ENCODE measurements at regions not wholly inside any gene's neighbourhood (a gene's known extent, or its start where the extent isn't known, plus 50 kb on each side); places are given as distances from the start of the nearest gene placed in this dataset.

DNA sequence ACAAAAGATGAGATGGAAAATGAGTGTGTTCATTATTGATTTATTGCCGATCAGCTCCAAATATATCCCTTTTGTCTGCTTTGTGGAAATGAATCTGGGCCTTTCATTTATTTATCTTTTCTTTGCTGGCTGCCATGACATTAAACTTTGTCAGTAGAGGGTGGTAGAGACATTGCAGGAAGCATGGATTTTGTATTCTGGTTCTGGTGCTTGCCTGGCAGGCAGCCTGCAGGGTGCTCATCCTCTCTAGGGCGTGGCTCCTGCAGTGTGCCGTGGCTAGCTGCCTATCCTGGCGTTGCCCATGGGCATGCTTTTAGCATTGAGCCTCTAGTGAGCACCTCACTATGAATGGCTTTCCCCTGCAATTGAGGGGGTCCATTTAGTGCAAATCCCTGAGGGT lies 593.1 kb downstream of the RNF144A start:
- DNase-seq = no peak
- H3K36me3 ChIP-seq (replicated peaks; ENCODE audit: insufficient read depth, low read length) = no peaks in the 10 kb centered on the region
- no peak overlapping the region for H3K27ac ChIP-seq (ENCODE audit: low read length)
- no peak overlapping the region for H3K4me2 ChIP-seq (ENCODE audit: low read depth, low read length)
- TF ChIP-seq, protein P1, sequence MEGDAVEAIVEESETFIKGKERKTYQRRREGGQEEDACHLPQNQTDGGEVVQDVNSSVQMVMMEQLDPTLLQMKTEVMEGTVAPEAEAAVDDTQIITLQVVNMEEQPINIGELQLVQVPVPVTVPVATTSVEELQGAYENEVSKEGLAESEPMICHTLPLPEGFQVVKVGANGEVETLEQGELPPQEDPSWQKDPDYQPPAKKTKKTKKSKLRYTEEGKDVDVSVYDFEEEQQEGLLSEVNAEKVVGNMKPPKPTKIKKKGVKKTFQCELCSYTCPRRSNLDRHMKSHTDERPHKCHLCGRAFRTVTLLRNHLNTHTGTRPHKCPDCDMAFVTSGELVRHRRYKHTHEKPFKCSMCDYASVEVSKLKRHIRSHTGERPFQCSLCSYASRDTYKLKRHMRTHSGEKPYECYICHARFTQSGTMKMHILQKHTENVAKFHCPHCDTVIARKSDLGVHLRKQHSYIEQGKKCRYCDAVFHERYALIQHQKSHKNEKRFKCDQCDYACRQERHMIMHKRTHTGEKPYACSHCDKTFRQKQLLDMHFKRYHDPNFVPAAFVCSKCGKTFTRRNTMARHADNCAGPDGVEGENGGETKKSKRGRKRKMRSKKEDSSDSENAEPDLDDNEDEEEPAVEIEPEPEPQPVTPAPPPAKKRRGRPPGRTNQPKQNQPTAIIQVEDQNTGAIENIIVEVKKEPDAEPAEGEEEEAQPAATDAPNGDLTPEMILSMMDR (IDR thresholded peaks at IDR 0.05; ENCODE audit: low read length) = peak; percentile 18; the same call in 1 of the 2 replicates
- no peak for TF ChIP-seq EZH2 (optimal IDR thresholded peaks at IDR 0.05; ENCODE audit: low read depth, low read length)
- H3K27me3 ChIP-seq (replicated peaks; ENCODE audit: insufficient read depth, low read length) = no peaks in the 10 kb centered on the region
- H3K4me3 ChIP-seq (ENCODE audit: low read length) = no peak overlapping the region
- H3K4me1 ChIP-seq (ENCODE audit: low read length) = no peaks in the 10 kb centered on the region
- H4K20me1 ChIP-seq (ENCODE audit: insufficient read depth, low read length) = no peaks in the 10 kb centered on the region
- H3F3A ChIP-seq (ENCODE audit: insufficient read depth, low read length) = no peaks in the 10 kb centered on the region
- no peaks in the 10 kb centered on the region for H3K79me2 ChIP-seq (ENCODE audit: low read length)
- no peaks in the 10 kb centered on the region for H3K9me2 ChIP-seq (replicated peaks; ENCODE audit: insufficient read depth, low read length)
- no peak overlapping the region for H3K9ac ChIP-seq (ENCODE audit: low read length)
- H3K9me3 ChIP-seq (replicated peaks; ENCODE audit: insufficient read depth, low read length) = no peaks in the 10 kb centered on the region
- no peak overlapping the region for H2AFZ ChIP-seq (ENCODE audit: low read length)

DNA sequence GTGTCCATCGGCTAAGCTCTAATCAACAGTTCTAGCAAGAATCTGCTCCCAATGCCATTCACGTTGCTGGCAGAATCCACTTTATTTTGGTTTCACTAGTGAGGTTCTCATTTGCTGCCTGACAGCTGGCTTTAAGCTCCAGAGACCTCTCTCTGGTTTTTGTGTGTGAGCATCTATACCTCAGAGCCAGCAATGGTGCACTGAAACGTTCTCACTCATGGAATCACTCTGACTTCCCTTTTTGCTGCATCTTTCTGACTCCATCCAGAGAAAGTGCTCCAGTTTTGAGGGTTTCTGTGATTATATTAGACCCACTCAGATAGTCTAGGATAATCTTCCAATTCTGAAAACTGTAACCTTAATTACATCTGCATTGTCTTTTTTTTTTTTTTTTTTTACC lies 596.6 kb downstream of the RNF144A start:
- DNase-seq = no peak
- Histone ChIP-seq H2AFZ (ENCODE audit: low read length) (no peak overlapping the region), H3K4me3 (ENCODE audit: low read length) (no peak overlapping the region), H3K4me2 (ENCODE audit: low read depth, low read length) (no peak overlapping the region), H4K20me1 (ENCODE audit: insufficient read depth, low read length) (no peaks in the 10 kb centered on the region), H3F3A (ENCODE audit: insufficient read depth, low read length) (no peaks in the 10 kb centered on the region), H3K27ac (ENCODE audit: low read length) (no peak overlapping the region), H3K9me3 (replicated peaks; ENCODE audit: insufficient read depth, low read length) (no peaks in the 10 kb centered on the region), H3K36me3 (replicated peaks; ENCODE audit: insufficient read depth, low read length) (no peaks in the 10 kb centered on the region), H3K9me2 (replicated peaks; ENCODE audit: insufficient read depth, low read length) (no peaks in the 10 kb centered on the region), H3K79me2 (ENCODE audit: low read length) (no peaks in the 10 kb centered on the region), H3K9ac (ENCODE audit: low read length) (no peak overlapping the region), H3K27me3 (replicated peaks; ENCODE audit: insufficient read depth, low read length) (no peaks in the 10 kb centered on the region), H3K4me1 (ENCODE audit: low read length) (no peaks in the 10 kb centered on the region)
- TF ChIP-seq, protein P1 (IDR thresholded peaks at IDR 0.05; ENCODE audit: low read length) = no peak
- TF ChIP-seq EZH2phosphoT487 (IDR thresholded peaks at IDR 0.05; ENCODE audit: low read length) (no peak), EZH2 (optimal IDR thresholded peaks at IDR 0.05; ENCODE audit: low read depth, low read length) (no peak)

DNA sequence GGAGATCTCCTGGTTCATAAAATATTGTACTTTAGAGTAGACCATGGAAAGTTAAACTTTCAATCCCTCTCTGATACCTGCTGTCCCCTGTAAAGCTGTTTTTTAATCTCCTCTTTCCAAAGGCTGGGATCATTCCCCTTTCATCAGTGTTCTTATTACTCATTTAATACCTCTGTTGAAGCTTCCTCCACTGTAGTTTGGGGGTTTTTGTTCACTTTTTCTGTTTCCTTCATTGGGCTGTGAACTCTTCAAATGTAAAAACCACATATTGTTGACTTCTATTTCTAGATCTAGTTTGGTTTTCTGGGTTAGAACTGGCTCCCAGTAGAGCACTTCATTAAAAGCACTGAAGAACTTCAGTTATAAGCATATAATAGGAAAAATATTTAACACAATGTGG lies 598.1 kb downstream of the RNF144A start:
- Histone ChIP-seq H3K4me2 (ENCODE audit: low read depth, low read length) (no peak overlapping the region), H3K4me3 (ENCODE audit: low read length) (no peak overlapping the region), H3K27ac (ENCODE audit: low read length) (no peak overlapping the region), H3K4me1 (ENCODE audit: low read length) (no peaks in the 10 kb centered on the region), H3F3A (ENCODE audit: insufficient read depth, low read length) (no peaks in the 10 kb centered on the region), H4K20me1 (ENCODE audit: insufficient read depth, low read length) (no peaks in the 10 kb centered on the region), H3K36me3 (replicated peaks; ENCODE audit: insufficient read depth, low read length) (no peaks in the 10 kb centered on the region), H3K27me3 (replicated peaks; ENCODE audit: insufficient read depth, low read length) (no peaks in the 10 kb centered on the region), H2AFZ (ENCODE audit: low read length) (no peak overlapping the region), H3K9me3 (replicated peaks; ENCODE audit: insufficient read depth, low read length) (no peaks in the 10 kb centered on the region), H3K9me2 (replicated peaks; ENCODE audit: insufficient read depth, low read length) (no peaks in the 10 kb centered on the region), H3K9ac (ENCODE audit: low read length) (no peak overlapping the region), H3K79me2 (ENCODE audit: low read length) (no peaks in the 10 kb centered on the region)
- peak; percentile 14 for DNase-seq
- TF ChIP-seq EZH2 (optimal IDR thresholded peaks at IDR 0.05; ENCODE audit: low read depth, low read length) (no peak), EZH2phosphoT487 (IDR thresholded peaks at IDR 0.05; ENCODE audit: low read length) (no peak)
- TF ChIP-seq, protein P1 (IDR thresholded peaks at IDR 0.05; ENCODE audit: low read length) = no peak
